H9 (cell line): ENCODE measurements at regions not wholly inside any gene's neighbourhood (a gene's known extent, or its start where the extent isn't known, plus 50 kb on each side); places are given as distances from the start of the nearest gene placed in this dataset.

ENCODE experiments used
- DNase-seq: peaks from one replicate; pipeline ENCODE4 v3.0.0-alpha.2; 2017
- H2AFZ ChIP-seq: one replicate; pipeline ENCODE4 v1.6.1; 2013; ENCODE audit warnings: mild to moderate bottlenecking, low read length, control low read depth, moderate library complexity
- H2AK5ac ChIP-seq: 2 replicates; pipeline ENCODE4 v1.6.1; 2013; ENCODE audit warnings: low read length, control low read depth, mixed read lengths; ENCODE audit not compliant: insufficient read length
- H2BK120ac ChIP-seq: one replicate; pipeline ENCODE4 v1.6.1; 2013; ENCODE audit warnings: low read depth, mild to moderate bottlenecking, low read length, control low read depth, inconsistent platforms; ENCODE audit not compliant: poor library complexity, severe bottlenecking
- H2BK12ac ChIP-seq: 2 replicates; pipeline ENCODE4 v1.6.1; 2013; ENCODE audit warnings: low read length, control low read depth, mixed read lengths, low read depth; ENCODE audit not compliant: insufficient read length
- H2BK15ac ChIP-seq: 2 replicates; pipeline ENCODE4 v1.6.1; 2013; ENCODE audit warnings: low read depth, low read length, control low read depth
- H2BK20ac ChIP-seq: one replicate; pipeline ENCODE4 v1.6.1; 2013; ENCODE audit warnings: low read depth, mild to moderate bottlenecking, low read length, control low read depth, inconsistent platforms; ENCODE audit not compliant: poor library complexity, severe bottlenecking
- H2BK5ac ChIP-seq: 2 replicates; pipeline ENCODE4 v1.6.1; 2013; ENCODE audit warnings: low read length, control low read depth, mixed read lengths; ENCODE audit not compliant: insufficient read length
- H3K14ac ChIP-seq: 2 replicates; pipeline ENCODE4 v1.6.1; 2013; ENCODE audit warnings: low read length, control low read depth; ENCODE audit not compliant: insufficient read depth
- H3K18ac ChIP-seq: 2 replicates; pipeline ENCODE4 v1.6.1; 2013; ENCODE audit warnings: low read depth, mild to moderate bottlenecking, mixed read lengths, low read length, control low read depth; ENCODE audit not compliant: insufficient read length
- H3K23ac ChIP-seq: 2 replicates; pipeline ENCODE4 v1.6.1; 2013; ENCODE audit warnings: low read length, control low read depth, mixed read lengths, low read depth; ENCODE audit not compliant: insufficient read length
- H3K23me2 ChIP-seq: 2 replicates; pipeline ENCODE4 v1.6.1; 2013; ENCODE audit warnings: low read depth, mild to moderate bottlenecking, mixed read lengths, low read length, control low read depth; ENCODE audit not compliant: insufficient read length, poor library complexity, severe bottlenecking
- H3K27ac ChIP-seq: 2 replicates; pipeline ENCODE4 v1.5.1; 2013; ENCODE audit warnings: low read length, control low read depth, mixed read lengths, low read depth; ENCODE audit not compliant: insufficient read length
- H3K27me3 ChIP-seq: 2 replicates; pipeline ENCODE4 v1.6.1; 2013; ENCODE audit warnings: low read length, control low read depth, inconsistent platforms; ENCODE audit not compliant: insufficient read depth
- H3K4ac ChIP-seq: 2 replicates; pipeline ENCODE4 v1.6.1; 2013; ENCODE audit warnings: low read depth, mild to moderate bottlenecking, control low read depth, inconsistent platforms, low read length, moderate library complexity
- H3K4me1 ChIP-seq: 2 replicates; pipeline ENCODE4 v1.6.1; 2013; ENCODE audit warnings: low read length, control low read depth, inconsistent platforms; ENCODE audit not compliant: insufficient read depth
- H3K4me2 ChIP-seq: 2 replicates; pipeline ENCODE4 v1.6.1; 2013; ENCODE audit warnings: low read length, control low read depth, mixed read lengths; ENCODE audit not compliant: insufficient read length, insufficient read depth
- H3K56ac ChIP-seq: 2 replicates; pipeline ENCODE4 v1.6.1; 2013; ENCODE audit warnings: low read depth, mild to moderate bottlenecking, mixed read lengths, low read length, control low read depth; ENCODE audit not compliant: insufficient read length
- H3K79me1 ChIP-seq: 2 replicates; pipeline ENCODE4 v1.6.1; 2013; ENCODE audit warnings: low read depth, mild to moderate bottlenecking, moderate library complexity, low read length, control low read depth, inconsistent platforms; ENCODE audit not compliant: insufficient read depth, poor library complexity, severe bottlenecking
- H3K79me2 ChIP-seq: 2 replicates; pipeline ENCODE4 v1.6.1; 2013; ENCODE audit warnings: low read length, control low read depth, inconsistent platforms; ENCODE audit not compliant: insufficient read depth
- H3K9ac ChIP-seq: 2 replicates; pipeline ENCODE4 v1.6.1; 2013; ENCODE audit warnings: low read length, control low read depth, mixed read lengths; ENCODE audit not compliant: insufficient read length; ENCODE audit errors: extremely low read depth
- H3K9me3 ChIP-seq: one replicate; pipeline ENCODE4 v1.6.1; 2013; ENCODE audit warnings: low read depth, low read length, inconsistent platforms; ENCODE audit not compliant: control insufficient read depth
- H3T11ph ChIP-seq: one replicate; pipeline ENCODE4 v1.6.1; 2013; ENCODE audit warnings: mild to moderate bottlenecking, low read length, control low read depth, inconsistent platforms
- H4K20me1 ChIP-seq: one replicate; pipeline ENCODE4 v1.6.1; 2013; ENCODE audit not compliant: control insufficient read depth, insufficient read length, insufficient read depth
- H4K5ac ChIP-seq: 2 replicates; pipeline ENCODE4 v1.6.1; 2013; ENCODE audit warnings: low read depth, mild to moderate bottlenecking, mixed read lengths, low read length, control low read depth; ENCODE audit not compliant: insufficient read length
- H4K8ac ChIP-seq: replicated peaks from 2 replicates; pipeline ENCODE4 v1.6.1; 2013; ENCODE audit warnings: low read length, control low read depth, mixed read lengths, low read depth; ENCODE audit not compliant: insufficient read length
- H4K91ac ChIP-seq: 2 replicates; pipeline ENCODE4 v1.6.1; 2013; ENCODE audit warnings: low read depth, mild to moderate bottlenecking, moderate library complexity, mixed read lengths, low read length, control low read depth; ENCODE audit not compliant: insufficient read length
- H3K27ac Mint-ChIP-seq, 3 experiments: 2 replicates in 2 of 3; 3 replicates in 1 of 3; pipeline ENCODE4 v1.8.0; 2020 to 2021; ENCODE audit warnings: mixed read lengths in 3 of 3, mild to moderate bottlenecking in 1 of 3, moderate library complexity in 1 of 3
- H3K27me3 Mint-ChIP-seq: 2 replicates; pipeline ENCODE4 v1.8.0; 2021; ENCODE audit warnings: low read depth, mild to moderate bottlenecking, moderate library complexity, mixed read lengths
- H3K36me3 Mint-ChIP-seq, 3 experiments: 2 replicates in 2 of 3; 3 replicates in 1 of 3; pipeline ENCODE4 v1.8.0; 2020 to 2021; ENCODE audit warnings: low read depth in 3 of 3, mixed read lengths in 3 of 3; ENCODE audit not compliant: insufficient read depth in 1 of 3
- H3K4me1 Mint-ChIP-seq, 2 experiments: 2 replicates each; pipeline ENCODE4 v1.8.0; 2020; ENCODE audit warnings: mixed read lengths in 2 of 2
- H3K4me3 Mint-ChIP-seq, 2 experiments: 2 replicates in 1 of 2; 3 replicates in 1 of 2; pipeline ENCODE4 v1.8.0; 2020 to 2021; ENCODE audit warnings: mild to moderate bottlenecking in 2 of 2, mixed read lengths in 2 of 2, moderate library complexity in 1 of 2
- H3K9me3 Mint-ChIP-seq, 2 experiments: 2 replicates in 1 of 2; 3 replicates in 1 of 2; pipeline ENCODE4 v1.8.0; 2020; ENCODE audit warnings: mild to moderate bottlenecking in 2 of 2, mixed read lengths in 2 of 2, moderate library complexity in 1 of 2
- WGBS: extraction: QIAGEN DNeasy Blood & Tissue Kit; methylation state at CpG from one replicate; pipeline ENCODE4 v1.1.7; 2013; ENCODE audit warnings: missing lambda C conversion rate, low lambda C conversion rate, mixed read lengths; ENCODE audit not compliant: insufficient read length; ENCODE audit errors: extremely low coverage; 5-methylcytosine and 5-hydroxymethylcytosine counted together
- TF ChIP-seq, protein P1 (sequence below): fragments of 200-600 bp; sonication (generic); conservative IDR thresholded peaks from 3 replicates; pipeline ENCODE4 v1.8.0; 2021; ENCODE audit warnings: antibody characterized with exemption, mild to moderate bottlenecking

DNA sequence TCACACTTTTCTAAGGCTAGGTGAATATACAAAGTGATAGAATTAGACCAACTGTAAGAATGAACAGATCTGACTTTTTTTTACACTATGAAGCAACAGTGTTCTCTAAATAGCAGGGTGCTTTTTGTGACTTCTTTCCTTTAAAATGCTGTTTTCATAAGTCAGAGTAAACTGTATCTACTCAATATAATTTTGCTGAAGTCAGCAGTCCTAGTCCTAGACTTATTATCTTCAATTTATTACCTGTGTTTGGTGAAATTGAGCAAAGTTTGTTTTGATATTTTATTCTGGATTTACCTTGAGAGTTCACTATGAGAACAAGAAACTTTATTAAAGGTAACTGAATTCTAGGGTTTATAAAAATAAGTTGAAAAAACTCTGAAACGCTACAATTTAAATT lies 651.3 kb upstream of the MIS18BP1 start:
- Histone ChIP-seq H4K5ac (no peak overlapping the region), H4K20me1 (no peaks in the 10 kb centered on the region), H3K18ac (no peak overlapping the region), H3K9ac (no peak overlapping the region), H2BK12ac (no peak overlapping the region), H2AFZ (no peak overlapping the region), H3K9me3 (no peaks in the 10 kb centered on the region), H3K56ac (no peak overlapping the region), H2BK20ac (no peak overlapping the region), H3K79me1 (no peaks in the 10 kb centered on the region), H2BK15ac (no peak overlapping the region), H3K4ac (no peak overlapping the region), H4K8ac (no peak overlapping the region), H3K14ac (no peak overlapping the region), H2BK120ac (no peak overlapping the region), H3T11ph (no peak overlapping the region), H4K91ac (no peak overlapping the region), H3K23me2 (no peaks in the 10 kb centered on the region), H3K27ac (no peak overlapping the region), H2AK5ac (no peak overlapping the region), H3K4me1 (no peaks in the 10 kb centered on the region), H3K79me2 (no peaks in the 10 kb centered on the region), H3K27me3 (no peaks in the 10 kb centered on the region), H2BK5ac (no peak overlapping the region), H3K4me2 (no peak overlapping the region), H3K23ac (no peak overlapping the region)
- TF ChIP-seq, protein P1, sequence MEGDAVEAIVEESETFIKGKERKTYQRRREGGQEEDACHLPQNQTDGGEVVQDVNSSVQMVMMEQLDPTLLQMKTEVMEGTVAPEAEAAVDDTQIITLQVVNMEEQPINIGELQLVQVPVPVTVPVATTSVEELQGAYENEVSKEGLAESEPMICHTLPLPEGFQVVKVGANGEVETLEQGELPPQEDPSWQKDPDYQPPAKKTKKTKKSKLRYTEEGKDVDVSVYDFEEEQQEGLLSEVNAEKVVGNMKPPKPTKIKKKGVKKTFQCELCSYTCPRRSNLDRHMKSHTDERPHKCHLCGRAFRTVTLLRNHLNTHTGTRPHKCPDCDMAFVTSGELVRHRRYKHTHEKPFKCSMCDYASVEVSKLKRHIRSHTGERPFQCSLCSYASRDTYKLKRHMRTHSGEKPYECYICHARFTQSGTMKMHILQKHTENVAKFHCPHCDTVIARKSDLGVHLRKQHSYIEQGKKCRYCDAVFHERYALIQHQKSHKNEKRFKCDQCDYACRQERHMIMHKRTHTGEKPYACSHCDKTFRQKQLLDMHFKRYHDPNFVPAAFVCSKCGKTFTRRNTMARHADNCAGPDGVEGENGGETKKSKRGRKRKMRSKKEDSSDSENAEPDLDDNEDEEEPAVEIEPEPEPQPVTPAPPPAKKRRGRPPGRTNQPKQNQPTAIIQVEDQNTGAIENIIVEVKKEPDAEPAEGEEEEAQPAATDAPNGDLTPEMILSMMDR = no peak
- no peak overlapping the region for H3K27ac Mint-ChIP-seq
- no peak for DNase-seq
- H3K4me3 Mint-ChIP-seq = no peak overlapping the region
- H3K9me3 Mint-ChIP-seq = no peaks in the 10 kb centered on the region
- H3K27me3 Mint-ChIP-seq = no peaks in the 10 kb centered on the region
- no peaks in the 10 kb centered on the region for H3K4me1 Mint-ChIP-seq
- no CpG with 5 or more reads among the region's 1 CpG for WGBS
- no peaks in the 10 kb centered on the region for H3K36me3 Mint-ChIP-seq
